IMR-90 (cell line): ENCODE measurements at regions not wholly inside any gene's neighbourhood (a gene's known extent, or its start where the extent isn't known, plus 50 kb on each side); places are given as distances from the start of the nearest gene placed in this dataset.

ENCODE experiments used
- ATAC-seq: fragments of 200-7000 bp; cut with Tn5 transposase; 2 replicates; pipeline ENCODE4 v1.9.1; 2020; ENCODE audit warnings: low read depth, mild to moderate bottlenecking, moderate library complexity
- BruUV-seq: library from RNA; stranded (reverse); fragments of 400-500 nt; replicated peaks from 2 replicates; lab custom pipeline; 2021; lab: Mats Ljungman, UMichigan
- CTCF ChIA-PET: fragments of 300-600 bp; formaldehyde crosslinking; extraction: SDS; loops from one replicate; lab custom pipeline; 2021; ENCODE audit warnings: antibody characterized with exemption; lab: Yijun Ruan, JAX
- POLR2A ChIA-PET: fragments of 300-600 bp; sonication (Branson Sonifier 250); formaldehyde crosslinking; loops from one replicate; lab custom pipeline; 2022; ENCODE audit warnings: antibody characterized with exemption; ENCODE audit not compliant: unreplicated experiment; lab: Charles Lee
- DNase-seq: peaks from one replicate; pipeline ENCODE4 v3.0.0; 2013
- H2AFZ ChIP-seq: replicated peaks from 2 replicates; pipeline ENCODE3; 2013; ENCODE audit warnings: low read length, mild to moderate bottlenecking; ENCODE audit not compliant: poor library complexity
- H2AK5ac ChIP-seq: 2 replicates; pipeline ENCODE4 v1.6.1; 2013; ENCODE audit warnings: low read depth, low read length, inconsistent platforms
- H2AK9ac ChIP-seq: replicated peaks from 2 replicates; pipeline ENCODE3; 2013; ENCODE audit warnings: mild to moderate bottlenecking, low read depth, low read length, moderate library complexity; ENCODE audit not compliant: poor library complexity
- H2BK120ac ChIP-seq: 2 replicates; pipeline ENCODE4 v1.6.1; 2013; ENCODE audit warnings: low read depth, low read length, inconsistent platforms
- H2BK15ac ChIP-seq: 3 replicates; pipeline ENCODE4 v1.6.1; 2013; ENCODE audit warnings: low read depth, low read length, inconsistent platforms
- H2BK20ac ChIP-seq: 2 replicates; pipeline ENCODE4 v1.6.1; 2013; ENCODE audit warnings: low read depth, mild to moderate bottlenecking, inconsistent platforms, low read length, moderate library complexity
- H2BK5ac ChIP-seq: 2 replicates; pipeline ENCODE4 v1.6.1; 2013; ENCODE audit warnings: mild to moderate bottlenecking, low read depth, low read length, inconsistent platforms; ENCODE audit not compliant: poor library complexity, severe bottlenecking
- H3K14ac ChIP-seq: replicated peaks from 2 replicates; pipeline ENCODE4 v1.6.1; 2013; ENCODE audit warnings: low read depth, low read length, inconsistent platforms
- H3K18ac ChIP-seq: 2 replicates; pipeline ENCODE4 v1.6.1; 2013; ENCODE audit warnings: low read depth, low read length, control low read depth
- H3K23ac ChIP-seq: 2 replicates; pipeline ENCODE4 v1.6.1; 2013; ENCODE audit warnings: low read depth, low read length, inconsistent platforms
- H3K27ac ChIP-seq: 2 replicates; pipeline ENCODE4 v1.5.1; 2013; ENCODE audit warnings: mild to moderate bottlenecking, control low read depth, low read length; ENCODE audit not compliant: insufficient read depth
- H3K27me3 ChIP-seq: 2 replicates; pipeline ENCODE4 v1.6.1; 2013; ENCODE audit warnings: low read length; ENCODE audit not compliant: control insufficient read depth, insufficient read depth
- H3K36me3 ChIP-seq: 2 replicates; pipeline ENCODE4 v1.6.1; 2013; ENCODE audit warnings: low read length, mixed read lengths; ENCODE audit not compliant: control insufficient read depth, insufficient read depth
- H3K4ac ChIP-seq: 2 replicates; pipeline ENCODE4 v1.6.1; 2013; ENCODE audit warnings: low read depth, low read length, inconsistent platforms
- H3K4me1 ChIP-seq: 2 replicates; pipeline ENCODE4 v1.6.1; 2013; ENCODE audit warnings: low read length, mixed read lengths; ENCODE audit not compliant: control insufficient read depth, insufficient read depth
- H3K4me2 ChIP-seq: 2 replicates; pipeline ENCODE4 v1.6.1; 2013; ENCODE audit warnings: low read depth, mild to moderate bottlenecking, control low read depth, low read length, moderate library complexity
- H3K4me3 ChIP-seq: 2 replicates; pipeline ENCODE4 v1.5.1; 2013; ENCODE audit warnings: low read depth, mild to moderate bottlenecking, control low read depth, low read length, moderate library complexity; ENCODE audit not compliant: insufficient read depth
- H3K56ac ChIP-seq: 2 replicates; pipeline ENCODE4 v1.6.1; 2013; ENCODE audit warnings: low read length, inconsistent platforms; ENCODE audit not compliant: insufficient read depth; ENCODE audit errors: extremely low read depth
- H3K79me1 ChIP-seq, 2 experiments: 2 replicates each; pipeline ENCODE4 v1.6.1; 2013; ENCODE audit warnings: low read length in 2 of 2, inconsistent platforms in 1 of 2, low read depth in 1 of 2
- H3K9ac ChIP-seq: 2 replicates; pipeline ENCODE4 v1.6.1; 2013; ENCODE audit warnings: low read depth, low read length, control low read depth
- H3K9me1 ChIP-seq: 2 replicates; pipeline ENCODE4 v1.6.1; 2013; ENCODE audit warnings: low read length, inconsistent platforms; ENCODE audit not compliant: insufficient read depth
- H3K9me3 ChIP-seq: 2 replicates; pipeline ENCODE4 v1.6.1; 2013; ENCODE audit warnings: low read length; ENCODE audit not compliant: control insufficient read depth, insufficient read depth
- H4K20me1 ChIP-seq: 2 replicates; pipeline ENCODE4 v1.6.1; 2013; ENCODE audit warnings: low read length, inconsistent platforms; ENCODE audit not compliant: insufficient read depth
- H4K5ac ChIP-seq: 2 replicates; pipeline ENCODE4 v1.6.1; 2013; ENCODE audit warnings: mild to moderate bottlenecking, low read depth, low read length, control low read depth
- H4K8ac ChIP-seq, 2 experiments: 2 replicates each; pipeline ENCODE4 v1.6.1; 2013; ENCODE audit warnings: low read depth in 2 of 2, low read length in 2 of 2, control low read depth in 1 of 2, inconsistent platforms in 1 of 2
- H4K91ac ChIP-seq: 2 replicates; pipeline ENCODE4 v1.6.1; 2013; ENCODE audit warnings: low read depth, low read length, inconsistent platforms; ENCODE audit not compliant: insufficient read depth
- CEBPB ChIP-seq: IDR thresholded peaks from 2 replicates; pipeline ENCODE4 v1.6.1; 2012; ENCODE audit warnings: low read depth, low read length, improper control_type of control experiment
- CHD1 ChIP-seq: IDR thresholded peaks from 2 replicates; pipeline ENCODE4 v1.6.1; 2012; ENCODE audit warnings: low read depth, low read length, improper control_type of control experiment
- FOS ChIP-seq: fragments of 150-350 bp; IDR thresholded peaks from 2 replicates; pipeline ENCODE4 v1.6.1; 2016; ENCODE audit warnings: low read depth, low read length
- MAFK ChIP-seq: IDR thresholded peaks from 2 replicates; pipeline ENCODE4 v1.6.1; 2012; ENCODE audit warnings: low read depth, low read length, improper control_type of control experiment
- MAZ ChIP-seq: IDR thresholded peaks from 2 replicates; pipeline ENCODE4 v1.6.1; 2012; ENCODE audit warnings: low read depth, mild to moderate bottlenecking, low read length, improper control_type of control experiment, moderate library complexity, borderline replicate concordance
- MXI1 ChIP-seq: IDR thresholded peaks from 2 replicates; pipeline ENCODE4 v1.6.1; 2012; ENCODE audit warnings: low read depth, mild to moderate bottlenecking, low read length, moderate library complexity, borderline replicate concordance
- NFE2L2 ChIP-seq: fragments of 150-350 bp; IDR thresholded peaks from 2 replicates; pipeline ENCODE4 v1.6.1; 2016; ENCODE audit warnings: low read depth, mild to moderate bottlenecking, low read length
- RAD21 ChIP-seq: IDR thresholded peaks from 2 replicates; pipeline ENCODE4 v1.6.1; 2012; ENCODE audit warnings: low read length, improper control_type of control experiment
- RCOR1 ChIP-seq: IDR thresholded peaks from 2 replicates; pipeline ENCODE4 v1.6.1; 2012; ENCODE audit warnings: mild to moderate bottlenecking, low read length, improper control_type of control experiment; ENCODE audit not compliant: insufficient replicate concordance
- RFX5 ChIP-seq: IDR thresholded peaks from 2 replicates; pipeline ENCODE4 v1.8.0; 2012; ENCODE audit warnings: low read depth, mild to moderate bottlenecking, low read length, moderate library complexity
- WGBS, 2 experiments: methylation state at CpG; one replicate each; pipeline versions ENCODE4 v1.1.5 to v1.1.7; 2013; ENCODE audit warnings: missing lambda C conversion rate in 2 of 2; ENCODE audit not compliant: insufficient read length in 1 of 2; ENCODE audit errors: extremely low coverage in 2 of 2; 5-methylcytosine and 5-hydroxymethylcytosine counted together
- dilution Hi-C: fragments of 300-500 bp; cut with HindIII; formaldehyde crosslinking; loops from one replicate; pipeline ENCODE4 v1.14.3; 2018; ENCODE audit warnings: low sequenced_read_pairs; ENCODE audit not compliant: unreplicated experiment
- in situ Hi-C: fragments of 300-500 bp; cut with MboI; formaldehyde crosslinking; loops from 3 replicates; pipeline ENCODE4 v1.14.3; 2019; ENCODE audit warnings: low sequenced_read_pairs, inconsistent platforms, mixed read lengths
- intact Hi-C: fragments of 100-400 bp; cut with micrococcal nuclease; formaldehyde crosslinking; loops from 2 replicates; pipeline ENCODE4 v1.10.0; 2022
- TF ChIP-seq, protein P1 (sequence below): conservative IDR thresholded peaks from 2 replicates; pipeline ENCODE4 v1.5.1; 2012; ENCODE audit warnings: mild to moderate bottlenecking, low read depth, low read length, improper control_type of control experiment
- TF ChIP-seq, protein P2 (sequence below): fragments of 150-350 bp; IDR thresholded peaks from 2 replicates; pipeline ENCODE4 v1.6.1; 2017; ENCODE audit warnings: mild to moderate bottlenecking, antibody characterized with exemption, low read length, low read depth
- TF ChIP-seq, protein P3 (sequence below): fragments of 150-350 bp; IDR thresholded peaks from 2 replicates; pipeline ENCODE4 v1.6.1; 2016; ENCODE audit warnings: low read depth, mild to moderate bottlenecking, low read length, moderate library complexity, borderline replicate concordance

DNA sequence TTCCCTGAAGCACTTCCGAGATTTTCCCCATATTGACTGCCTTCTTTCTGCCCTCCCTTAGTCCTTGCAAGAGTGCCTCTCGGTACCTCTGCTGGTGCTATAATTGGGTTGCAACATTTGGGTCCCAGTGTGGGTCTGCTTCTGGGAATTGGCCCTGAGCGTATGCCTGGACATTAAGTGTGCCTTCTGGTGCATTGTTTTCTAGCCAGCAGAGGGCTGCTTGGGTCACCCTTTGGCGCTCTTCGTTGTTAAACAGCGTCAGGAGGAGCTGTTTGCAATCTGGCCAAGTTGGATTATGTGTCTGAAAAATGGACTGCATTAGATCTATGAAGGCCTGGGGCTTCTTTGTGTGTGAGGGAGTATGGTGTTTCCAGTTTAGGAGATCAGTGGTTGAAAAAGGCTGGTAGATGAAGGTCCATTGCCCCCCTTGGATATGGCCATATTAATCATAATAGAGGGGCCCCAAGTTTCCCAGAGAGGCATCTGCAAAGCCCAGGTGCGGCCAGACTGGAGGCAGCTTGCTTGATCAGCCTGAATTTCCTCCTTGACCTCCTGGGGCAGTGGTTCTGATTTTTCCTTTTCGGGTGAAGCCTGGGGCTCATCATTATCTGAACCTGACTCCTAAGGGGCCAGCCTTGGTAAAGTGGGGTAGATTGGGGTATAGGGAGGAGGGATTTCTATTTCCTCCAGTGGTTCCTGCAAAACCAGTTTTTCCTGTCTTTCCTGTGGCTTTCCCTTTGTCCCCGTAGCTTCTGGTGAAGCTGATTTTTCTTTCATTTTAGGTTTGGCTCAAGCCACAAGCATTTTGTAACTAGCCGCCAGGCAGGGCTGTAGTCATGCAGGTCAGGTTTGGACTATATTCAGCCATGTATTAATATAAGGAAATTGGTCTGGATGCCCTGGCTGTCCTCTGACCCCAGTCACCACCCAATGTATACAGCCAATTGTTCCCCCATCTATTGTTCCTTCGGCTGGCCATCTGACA, 85.4 kb upstream of the GPR6 start:
- H4K20me1 ChIP-seq: no peaks in the 10 kb centered on the region
- H3K9me1 ChIP-seq: no peaks in the 10 kb centered on the region
- 20% methylated on average over 1 of the region's 11 CpGs; no CpG with 5 or more reads in 1 of the 2 experiments for WGBS, 2 experiments
- H2AFZ ChIP-seq: no peak overlapping the region
- no peak overlapping the region for H3K18ac ChIP-seq
- no peak overlapping the region for H3K27ac ChIP-seq
- ATAC-seq (no peak), DNase-seq (no peak)
- no peak overlapping the region for H3K4ac ChIP-seq
- no peak overlapping the region for H4K8ac ChIP-seq
- no peak overlapping the region for H3K23ac ChIP-seq
- no peaks in the 10 kb centered on the region for H3K36me3 ChIP-seq
- no peak overlapping the region for H3K4me2 ChIP-seq
- intact Hi-C loops: no loop called here
- H2BK20ac ChIP-seq: no peak overlapping the region
- no peak overlapping the region for H3K14ac ChIP-seq
- no peak overlapping the region for H3K9ac ChIP-seq
- H3K27me3 ChIP-seq: peaks cover 2% of the 10 kb centered on the region
- H3K79me1 ChIP-seq: no peaks in the 10 kb centered on the region
- TF ChIP-seq, protein P1, sequence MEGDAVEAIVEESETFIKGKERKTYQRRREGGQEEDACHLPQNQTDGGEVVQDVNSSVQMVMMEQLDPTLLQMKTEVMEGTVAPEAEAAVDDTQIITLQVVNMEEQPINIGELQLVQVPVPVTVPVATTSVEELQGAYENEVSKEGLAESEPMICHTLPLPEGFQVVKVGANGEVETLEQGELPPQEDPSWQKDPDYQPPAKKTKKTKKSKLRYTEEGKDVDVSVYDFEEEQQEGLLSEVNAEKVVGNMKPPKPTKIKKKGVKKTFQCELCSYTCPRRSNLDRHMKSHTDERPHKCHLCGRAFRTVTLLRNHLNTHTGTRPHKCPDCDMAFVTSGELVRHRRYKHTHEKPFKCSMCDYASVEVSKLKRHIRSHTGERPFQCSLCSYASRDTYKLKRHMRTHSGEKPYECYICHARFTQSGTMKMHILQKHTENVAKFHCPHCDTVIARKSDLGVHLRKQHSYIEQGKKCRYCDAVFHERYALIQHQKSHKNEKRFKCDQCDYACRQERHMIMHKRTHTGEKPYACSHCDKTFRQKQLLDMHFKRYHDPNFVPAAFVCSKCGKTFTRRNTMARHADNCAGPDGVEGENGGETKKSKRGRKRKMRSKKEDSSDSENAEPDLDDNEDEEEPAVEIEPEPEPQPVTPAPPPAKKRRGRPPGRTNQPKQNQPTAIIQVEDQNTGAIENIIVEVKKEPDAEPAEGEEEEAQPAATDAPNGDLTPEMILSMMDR: no peak
- TF ChIP-seq, protein P2, sequence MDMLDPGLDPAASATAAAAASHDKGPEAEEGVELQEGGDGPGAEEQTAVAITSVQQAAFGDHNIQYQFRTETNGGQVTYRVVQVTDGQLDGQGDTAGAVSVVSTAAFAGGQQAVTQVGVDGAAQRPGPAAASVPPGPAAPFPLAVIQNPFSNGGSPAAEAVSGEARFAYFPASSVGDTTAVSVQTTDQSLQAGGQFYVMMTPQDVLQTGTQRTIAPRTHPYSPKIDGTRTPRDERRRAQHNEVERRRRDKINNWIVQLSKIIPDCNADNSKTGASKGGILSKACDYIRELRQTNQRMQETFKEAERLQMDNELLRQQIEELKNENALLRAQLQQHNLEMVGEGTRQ: no peak
- TF ChIP-seq, protein P3, sequence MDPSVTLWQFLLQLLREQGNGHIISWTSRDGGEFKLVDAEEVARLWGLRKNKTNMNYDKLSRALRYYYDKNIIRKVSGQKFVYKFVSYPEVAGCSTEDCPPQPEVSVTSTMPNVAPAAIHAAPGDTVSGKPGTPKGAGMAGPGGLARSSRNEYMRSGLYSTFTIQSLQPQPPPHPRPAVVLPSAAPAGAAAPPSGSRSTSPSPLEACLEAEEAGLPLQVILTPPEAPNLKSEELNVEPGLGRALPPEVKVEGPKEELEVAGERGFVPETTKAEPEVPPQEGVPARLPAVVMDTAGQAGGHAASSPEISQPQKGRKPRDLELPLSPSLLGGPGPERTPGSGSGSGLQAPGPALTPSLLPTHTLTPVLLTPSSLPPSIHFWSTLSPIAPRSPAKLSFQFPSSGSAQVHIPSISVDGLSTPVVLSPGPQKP: no peak
- TF ChIP-seq CEBPB (no peak), RFX5 (no peak), CHD1 (no peak), MAFK (no peak), FOS (no peak), MXI1 (no peak), RCOR1 (no peak), RAD21 (no peak), NFE2L2 (no peak), MAZ (no peak)
- no peaks in the 10 kb centered on the region for H3K4me1 ChIP-seq
- in situ Hi-C loops: no loop called here
- H3K56ac ChIP-seq: no peak overlapping the region
- ChIA-PET POLR2A (no interaction called here), CTCF (no interaction called here)
- H2BK120ac ChIP-seq: no peak overlapping the region
- peaks cover 2% of the 10 kb centered on the region; the same call in 1 of the 2 replicates for H3K9me3 ChIP-seq
- H3K4me3 ChIP-seq: no peak overlapping the region
- no peak overlapping the region for H2AK9ac ChIP-seq
- no TSS peak for BruUV-seq
- no peak overlapping the region for H4K91ac ChIP-seq
- no peak overlapping the region for H2BK5ac ChIP-seq
- H4K5ac ChIP-seq: no peak overlapping the region
- dilution Hi-C loops: no loop called here
- no peak overlapping the region for H2AK5ac ChIP-seq
- no peak overlapping the region for H2BK15ac ChIP-seq
